Fibroblast of skin of scalp (primary cell): ENCODE measurements at regions not wholly inside any gene's neighbourhood (a gene's known extent, or its start where the extent isn't known, plus 50 kb on each side); places are given as distances from the start of the nearest gene placed in this dataset.

Source experiments
- DNase-seq: peaks from one replicate; pipeline ENCODE4 v3.0.0-alpha.2; 2013

GRCh38 chr1:29879217-29879616 lies 642.9 kb downstream of the PTPRU start:
- no peak for DNase-seq

- DNase-seq = no peak
Observed at GRCh38 chr1:29878501-29878900, 642.2 kb downstream of the PTPRU start.

- DNase-seq = no peak
Observed at GRCh38 chr1:29876902-29877301, 640.6 kb downstream of the PTPRU start.

GRCh38 chr1:29876441-29876840 lies 640.1 kb downstream of the PTPRU start:
- no peak for DNase-seq

DNA sequence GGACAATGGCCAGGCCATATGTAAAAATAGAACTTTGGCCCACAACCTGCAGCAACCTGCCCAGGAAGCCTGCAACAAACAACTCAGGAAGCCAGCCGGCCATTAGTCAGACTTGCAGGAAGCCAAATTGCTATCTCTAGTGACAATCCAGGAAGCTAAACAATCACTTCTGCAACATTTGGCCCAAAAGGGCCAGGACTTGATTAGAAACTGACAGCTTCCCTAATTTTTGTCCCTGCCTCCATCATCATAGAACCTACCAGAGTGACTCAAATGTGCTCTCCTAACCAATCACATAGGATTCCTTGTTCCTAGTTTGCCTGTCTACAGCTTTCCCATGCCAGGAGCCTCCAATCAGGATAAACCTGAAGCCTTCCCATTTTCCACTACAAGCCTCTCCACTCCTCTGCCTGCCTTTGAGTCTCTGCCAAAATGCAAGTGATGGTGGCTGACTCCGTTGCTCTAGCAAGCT lies 639.3 kb downstream of the PTPRU start:
- DNase-seq = no peak

GRCh38 chr1:29870621-29871020 lies 634.3 kb downstream of the PTPRU start:
- DNase-seq = no peak

DNA sequence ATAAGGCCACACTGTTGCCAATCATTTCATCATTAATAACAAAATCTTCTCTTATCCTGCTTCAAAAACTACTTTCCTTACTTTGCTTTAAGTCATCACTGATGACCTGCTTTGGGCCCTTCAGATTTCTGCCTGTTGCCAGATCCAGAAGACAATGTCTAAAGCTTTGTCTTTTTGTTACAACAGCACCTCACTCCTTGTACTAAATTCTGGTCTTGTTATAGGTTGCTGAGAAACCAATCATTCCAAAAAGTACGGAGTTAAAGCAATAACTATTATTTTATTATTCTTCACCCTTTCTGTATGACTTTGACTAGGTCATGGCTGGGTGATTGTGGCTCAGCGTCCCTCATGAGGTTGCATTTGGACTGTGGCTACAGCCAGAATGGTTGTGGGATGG lies 633.5 kb downstream of the PTPRU start:
- no peak for DNase-seq

GRCh38 chr1:29868944-29869343 lies 632.6 kb downstream of the PTPRU start:
- no peak for DNase-seq

DNA sequence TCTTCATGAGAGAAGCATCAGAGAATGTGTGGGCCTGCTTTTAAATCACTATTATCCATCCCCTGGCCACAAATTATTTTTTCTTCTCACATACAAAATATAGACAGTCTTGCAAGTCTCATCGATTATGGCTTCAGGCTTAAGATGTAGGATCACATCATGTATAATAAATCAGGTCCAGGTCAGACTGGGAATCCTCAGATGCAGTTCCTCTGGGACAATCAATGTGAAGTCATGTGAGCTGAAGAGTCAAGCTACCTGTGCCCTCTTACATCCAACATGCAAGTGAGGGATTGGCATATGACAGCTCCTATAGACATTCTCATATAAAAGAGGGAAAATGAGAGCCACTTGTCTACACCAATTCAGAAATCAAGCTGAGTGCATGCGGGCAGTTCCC lies 631.8 kb downstream of the PTPRU start:
- DNase-seq = no peak

GRCh38 chr1:29865051-29865450 lies 628.7 kb downstream of the PTPRU start:
- no peak for DNase-seq

GRCh38 chr1:29864431-29865022 lies 628.2 kb downstream of the PTPRU start:
- no peak for DNase-seq

DNA sequence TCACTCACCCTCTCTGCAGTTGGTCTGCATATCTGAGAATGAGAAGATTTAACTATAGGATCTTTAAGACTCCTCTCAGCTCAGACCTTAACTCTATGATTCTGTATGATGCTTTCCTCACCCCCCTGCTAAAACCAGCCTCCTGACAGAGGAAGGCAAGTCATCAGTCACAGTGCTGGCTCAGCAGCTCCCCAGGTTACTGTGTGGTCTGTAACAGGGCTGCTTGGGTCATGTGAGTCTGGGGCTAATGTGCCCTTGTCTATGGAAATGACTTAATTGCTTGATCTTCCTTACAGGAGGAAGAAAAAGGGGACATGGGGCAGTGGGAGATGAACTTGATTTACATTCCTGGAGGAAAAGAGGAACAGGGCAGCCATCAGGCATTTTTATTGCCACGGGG lies 625.6 kb downstream of the PTPRU start:
- DNase-seq = no peak

DNA sequence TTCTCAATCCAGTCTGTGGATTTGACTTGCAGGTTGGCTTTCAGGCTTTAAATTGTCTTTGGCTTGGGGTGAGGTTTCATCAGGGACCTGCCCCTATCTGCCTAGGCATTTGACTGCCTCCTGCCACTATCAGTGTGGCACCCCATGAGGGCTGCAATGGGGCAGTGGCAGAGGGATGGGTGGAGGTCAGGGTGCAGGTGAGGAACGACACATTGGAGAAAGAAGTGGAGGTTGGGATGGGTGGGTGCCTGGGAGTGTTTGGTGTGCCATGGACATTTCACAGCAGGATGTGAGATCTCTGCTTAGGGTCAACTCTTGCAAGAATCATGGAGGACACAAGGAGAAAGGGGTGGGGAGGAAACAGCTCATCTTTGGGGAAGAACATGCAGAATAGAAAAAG lies 625.1 kb downstream of the PTPRU start:
- DNase-seq = no peak

- no peak for DNase-seq
Observed at GRCh38 chr1:29860681-29861080, 624.4 kb downstream of the PTPRU start.

- no peak for DNase-seq
Observed at GRCh38 chr1:29860056-29860455, 623.7 kb downstream of the PTPRU start.

GRCh38 chr1:29859126-29859525 lies 622.8 kb downstream of the PTPRU start:
- DNase-seq = no peak

- no peak for DNase-seq
Observed at GRCh38 chr1:29858646-29859045, 622.3 kb downstream of the PTPRU start.

DNA sequence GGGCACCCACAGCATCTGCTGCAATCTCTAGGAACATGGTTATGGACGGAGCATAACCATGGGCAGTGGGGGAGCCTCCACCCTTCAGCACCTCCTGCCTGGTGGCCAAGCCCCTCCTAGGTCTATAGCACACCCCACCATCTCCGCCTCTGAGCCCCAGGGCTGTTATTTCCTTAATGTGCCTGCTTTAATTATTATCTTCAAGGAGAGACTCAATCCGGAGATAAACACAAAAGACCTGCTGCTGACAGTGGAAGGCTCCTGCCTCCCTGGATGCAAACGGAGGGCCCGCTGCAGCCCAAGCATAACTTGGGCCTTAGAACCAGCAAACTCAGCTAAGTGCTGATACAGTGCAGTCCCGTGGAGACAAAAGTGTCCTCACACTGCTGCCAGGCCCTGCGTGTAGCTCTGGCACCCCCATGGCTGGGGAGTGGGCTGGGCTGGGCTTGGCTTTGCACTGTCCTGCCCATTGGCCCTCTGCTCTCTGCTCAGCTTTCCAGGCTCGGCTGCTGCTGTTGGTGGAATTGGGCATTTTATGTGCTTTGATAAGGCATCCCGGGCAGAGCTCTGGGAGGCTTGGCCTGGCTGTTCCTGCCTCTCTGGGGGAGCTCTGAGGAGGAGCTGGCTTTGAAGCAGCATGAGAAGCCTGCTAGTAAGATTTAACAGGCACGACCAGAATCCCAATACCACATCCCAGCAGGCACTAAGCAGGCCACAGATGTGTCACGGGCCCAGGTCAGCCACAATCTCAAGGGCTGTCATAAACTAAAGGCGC lies 620.2 kb downstream of the PTPRU start:
- DNase-seq = no peak

DNA sequence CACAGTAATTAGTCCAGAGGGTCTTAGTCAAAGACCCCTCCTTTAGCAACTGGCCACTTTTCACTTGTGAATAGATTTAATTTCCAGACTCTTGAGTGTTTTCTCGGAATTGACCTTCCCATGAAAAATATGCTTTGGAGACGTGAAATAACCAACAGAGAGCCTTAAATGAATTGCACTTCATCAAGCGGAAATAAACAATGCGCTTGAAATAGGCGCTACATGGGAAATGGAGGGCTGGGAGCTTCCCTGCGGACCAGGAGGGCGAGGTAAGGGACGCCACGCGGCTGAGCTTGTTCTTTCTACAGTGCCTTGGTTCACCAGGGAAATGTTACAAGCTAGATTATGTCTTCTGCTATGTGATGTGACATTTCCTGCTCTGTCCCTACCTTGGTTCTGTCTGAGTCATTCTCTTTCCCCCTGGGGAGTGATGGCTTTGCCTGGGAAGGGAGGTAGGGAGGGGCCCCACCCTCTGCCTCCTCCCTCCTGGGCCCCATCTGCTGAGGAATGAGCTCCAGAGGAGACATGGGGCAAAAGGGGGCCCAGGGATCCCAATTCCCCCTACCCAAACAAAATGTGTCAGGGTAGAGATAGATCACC lies 619.3 kb downstream of the PTPRU start:
- no peak for DNase-seq

GRCh38 chr1:29854700-29855276 lies 618.5 kb downstream of the PTPRU start:
- DNase-seq = no peak

- DNase-seq = no peak
Observed at GRCh38 chr1:29853716-29854330, 617.5 kb downstream of the PTPRU start.

DNA sequence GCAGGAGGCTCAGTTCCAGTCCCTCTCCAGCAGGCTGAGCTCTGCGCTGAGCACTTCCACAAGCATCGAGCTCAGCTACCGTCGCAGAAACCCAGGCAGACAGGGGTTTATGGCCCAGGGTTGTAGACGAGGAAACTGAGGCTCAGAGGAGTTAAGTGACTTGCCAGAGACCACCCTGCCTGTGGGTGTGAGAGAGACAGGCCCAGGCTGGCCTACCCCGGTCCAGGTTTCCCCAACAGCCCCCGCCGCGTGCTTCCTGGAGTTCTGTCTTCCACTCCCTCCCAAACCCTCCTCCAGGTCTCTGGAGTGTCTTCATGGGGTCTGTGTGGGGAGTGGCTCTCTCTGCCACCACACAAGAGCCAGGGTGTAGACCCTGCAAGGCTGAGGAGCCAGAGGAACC lies 615.9 kb downstream of the PTPRU start:
- no peak for DNase-seq

GRCh38 chr1:29851691-29852090 lies 615.4 kb downstream of the PTPRU start:
- DNase-seq = no peak
